AG04449 (cell line): ENCODE measurements at regions not wholly inside any gene's neighbourhood (a gene's known extent, or its start where the extent isn't known, plus 50 kb on each side); places are given as distances from the start of the nearest gene placed in this dataset.

ENCODE experiments used
- CTCF ChIA-PET: fragments of 350-600 bp; formaldehyde crosslinking; extraction: SDS; loops from one replicate; lab custom pipeline; 2021; ENCODE audit warnings: antibody characterized with exemption; lab: Yijun Ruan, JAX
- POLR2A ChIA-PET: fragments of 400-600, 350-600 bp; formaldehyde crosslinking; extraction: SDS; loops from one replicate; lab custom pipeline; 2020; ENCODE audit warnings: antibody characterized with exemption, inconsistent platforms; lab: Yijun Ruan, JAX
- DNase-seq: peaks from one replicate; pipeline ENCODE4 v3.0.0-alpha.2; 2010; ENCODE audit warnings: low read depth, low spot score
- H3K4me3 ChIP-seq: 2 replicates; pipeline ENCODE4 v1.5.1; 2011; ENCODE audit warnings: low read depth, mild to moderate bottlenecking, control low read depth, low read length
- TF ChIP-seq, protein P1 (sequence below): IDR thresholded peaks from one replicate; pipeline ENCODE4 v1.5.1; 2011; ENCODE audit warnings: mild to moderate bottlenecking, moderate library complexity, low read length, control low read depth, inconsistent platforms; ENCODE audit not compliant: insufficient read depth; ENCODE audit errors: missing control alignments

DNA sequence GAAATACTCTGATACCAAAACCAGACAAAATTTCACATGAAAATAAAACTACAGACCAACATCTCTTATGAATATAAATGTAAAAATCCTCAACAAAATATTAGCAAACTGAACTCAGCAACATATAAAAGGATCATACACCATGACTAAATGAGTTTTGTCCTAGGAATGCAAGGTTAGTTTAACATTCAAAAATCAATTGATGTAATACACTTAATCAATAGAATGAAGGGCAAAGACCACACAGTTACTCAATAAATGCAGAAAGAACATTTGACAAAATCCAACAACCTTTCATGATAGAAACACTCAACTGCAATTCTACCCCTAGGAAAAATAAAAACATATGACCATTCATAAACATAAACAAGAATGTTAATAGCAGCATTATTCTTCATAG is 50.2 kb upstream of the DCTD start:
- ChIA-PET POLR2A (no interaction called here), CTCF (no interaction called here)
- no peak for DNase-seq
- no peak overlapping the region for H3K4me3 ChIP-seq
- TF ChIP-seq, protein P1, sequence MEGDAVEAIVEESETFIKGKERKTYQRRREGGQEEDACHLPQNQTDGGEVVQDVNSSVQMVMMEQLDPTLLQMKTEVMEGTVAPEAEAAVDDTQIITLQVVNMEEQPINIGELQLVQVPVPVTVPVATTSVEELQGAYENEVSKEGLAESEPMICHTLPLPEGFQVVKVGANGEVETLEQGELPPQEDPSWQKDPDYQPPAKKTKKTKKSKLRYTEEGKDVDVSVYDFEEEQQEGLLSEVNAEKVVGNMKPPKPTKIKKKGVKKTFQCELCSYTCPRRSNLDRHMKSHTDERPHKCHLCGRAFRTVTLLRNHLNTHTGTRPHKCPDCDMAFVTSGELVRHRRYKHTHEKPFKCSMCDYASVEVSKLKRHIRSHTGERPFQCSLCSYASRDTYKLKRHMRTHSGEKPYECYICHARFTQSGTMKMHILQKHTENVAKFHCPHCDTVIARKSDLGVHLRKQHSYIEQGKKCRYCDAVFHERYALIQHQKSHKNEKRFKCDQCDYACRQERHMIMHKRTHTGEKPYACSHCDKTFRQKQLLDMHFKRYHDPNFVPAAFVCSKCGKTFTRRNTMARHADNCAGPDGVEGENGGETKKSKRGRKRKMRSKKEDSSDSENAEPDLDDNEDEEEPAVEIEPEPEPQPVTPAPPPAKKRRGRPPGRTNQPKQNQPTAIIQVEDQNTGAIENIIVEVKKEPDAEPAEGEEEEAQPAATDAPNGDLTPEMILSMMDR = no peak
